ENCODE measurements at regions not wholly inside any gene's neighbourhood (a gene's known extent, or its start where the extent isn't known, plus 50 kb on each side); places are given as distances from the start of the nearest gene placed in this dataset.

DNA sequence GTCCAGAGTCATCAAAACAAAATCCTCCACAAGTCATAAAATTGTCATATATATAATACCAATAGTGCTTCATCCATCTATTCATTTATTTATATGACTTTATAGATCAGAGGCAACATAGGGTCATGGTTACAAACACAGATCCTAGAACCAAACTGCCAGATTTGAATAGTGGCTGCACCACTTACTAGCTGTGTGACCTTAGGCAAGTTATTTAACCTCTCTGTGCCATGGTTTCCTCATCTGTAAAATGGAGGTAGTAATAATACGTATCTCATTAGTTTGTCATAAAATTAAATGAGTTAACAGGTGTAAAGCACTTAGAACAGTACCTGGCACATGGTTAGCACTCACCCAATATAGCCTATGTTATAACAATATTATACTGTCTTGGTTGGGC is 58.9 kb upstream of the BZW1 start:
- no peak for DNase-seq

DNA sequence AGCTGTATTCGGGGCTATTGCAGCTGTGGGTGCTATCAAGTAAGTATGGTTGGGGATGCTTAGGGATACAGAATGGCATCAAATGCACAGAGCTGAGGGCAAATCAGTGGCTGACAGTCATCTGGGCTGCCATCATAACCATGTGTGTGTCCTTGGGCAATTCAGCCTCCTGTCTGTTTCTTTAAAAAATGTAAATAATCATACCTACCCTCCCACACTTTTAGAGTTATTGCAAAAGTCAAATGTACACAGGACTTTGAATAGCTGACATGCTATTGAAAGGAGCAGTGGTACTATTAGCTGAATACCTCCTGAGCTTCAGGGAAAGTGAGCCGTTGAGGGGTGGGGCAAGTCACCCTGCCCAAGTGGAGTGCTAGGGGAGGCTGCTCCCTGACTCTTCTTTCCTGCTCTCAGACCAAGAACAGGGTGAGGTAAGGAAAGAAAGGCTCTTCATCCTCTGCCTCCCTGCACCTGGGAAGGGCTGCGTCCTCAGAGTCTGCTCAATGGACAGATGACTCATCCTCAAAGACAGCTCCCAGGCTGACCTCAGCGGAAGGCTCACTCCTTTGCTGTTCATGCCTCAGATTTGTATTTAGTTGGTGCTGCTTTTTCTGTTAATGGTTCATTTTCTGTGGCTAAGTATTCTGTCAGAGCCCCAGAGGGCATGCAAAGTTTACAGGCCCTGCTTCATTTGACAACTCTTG is 54.9 kb upstream of the BZW1 start:
- DNase-seq = no peak

DNA sequence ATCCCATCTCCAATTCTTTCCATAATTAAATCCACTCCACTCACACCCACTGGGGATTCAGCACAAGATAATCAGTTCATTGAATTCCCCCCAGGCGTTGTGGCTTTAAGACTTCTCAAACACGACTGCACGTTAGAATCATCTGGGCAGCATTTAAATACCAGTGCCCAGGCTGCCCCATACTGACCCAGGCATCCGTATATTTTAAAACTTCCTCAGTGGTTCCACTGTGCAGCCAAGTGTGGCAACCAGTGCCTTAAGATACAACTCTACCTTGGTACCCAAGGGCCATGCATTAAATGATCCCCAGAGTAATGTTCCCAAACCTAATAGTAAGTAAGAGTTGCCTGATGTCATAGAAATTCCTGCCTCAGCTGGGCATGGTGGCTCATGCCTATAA is 54.3 kb upstream of the BZW1 start:
- no peak for DNase-seq

DNA sequence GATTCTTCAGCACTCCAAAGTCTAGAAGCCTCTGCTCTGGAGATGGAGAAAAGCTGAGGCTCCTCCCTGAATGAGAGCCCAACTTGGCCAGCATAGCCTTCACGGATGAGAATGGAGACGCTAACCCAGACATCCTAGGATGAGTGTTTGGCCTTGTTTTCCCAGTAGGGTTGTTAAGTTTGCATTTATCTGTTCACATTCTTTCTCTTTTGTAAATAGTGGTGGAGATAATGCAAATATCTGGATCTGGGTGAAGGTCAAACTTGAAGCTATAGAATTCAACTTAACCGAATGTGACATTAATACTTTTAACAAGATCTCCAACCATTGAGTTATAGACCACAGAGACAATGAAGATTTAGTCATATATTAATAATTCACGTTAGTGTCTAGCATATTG is 53.4 kb upstream of the BZW1 start:
- DNase-seq = no peak

DNA sequence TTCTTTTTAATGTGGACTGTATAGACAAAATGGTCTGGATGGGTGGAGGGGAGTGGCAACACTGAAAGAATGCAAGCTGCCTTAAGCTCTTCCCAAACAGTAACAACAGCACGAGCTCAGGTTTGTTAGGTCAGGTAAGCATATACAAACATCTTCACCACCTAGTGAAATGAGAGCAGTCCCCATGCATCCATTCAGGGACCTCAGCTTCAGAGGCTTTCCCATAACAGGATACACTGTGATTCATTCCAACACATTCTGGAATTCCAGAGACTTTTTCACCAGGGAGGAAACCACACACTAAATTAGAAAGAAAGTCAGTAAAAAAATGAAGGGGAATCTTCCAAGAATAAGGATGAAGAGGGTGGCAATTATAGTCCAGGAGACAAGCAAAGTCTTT is 50.4 kb upstream of the BZW1 start:
- DNase-seq = no peak
